A673 (cell line): ENCODE measurements at regions not wholly inside any gene's neighbourhood (a gene's known extent, or its start where the extent isn't known, plus 50 kb on each side); places are given as distances from the start of the nearest gene placed in this dataset.

Experiments
- BruUV-seq: library from RNA; stranded (reverse); fragments of 400-500 nt; replicated peaks from 2 replicates; lab custom pipeline; 2021; lab: Mats Ljungman, UMichigan
- CTCF ChIA-PET: fragments of 300-600 bp; sonication (Branson Sonifier 250); formaldehyde crosslinking; loops from one replicate; lab custom pipeline; 2022; ENCODE audit warnings: antibody characterized with exemption; lab: Charles Lee
- POLR2A ChIA-PET: fragments of 300-600 bp; sonication (Branson Sonifier 250); formaldehyde crosslinking; loops from one replicate; lab custom pipeline; 2022; ENCODE audit warnings: antibody characterized with exemption; ENCODE audit not compliant: low non-redundant PET; lab: Charles Lee
- DNase-seq: peaks from one replicate; pipeline ENCODE4 v3.0.0-alpha.2; 2015; ENCODE audit warnings: low spot score
- H3K27ac ChIP-seq: fragments of 200-600 bp; sonication (generic); 2 replicates; pipeline ENCODE4 v1.5.1; 2016; ENCODE audit warnings: mixed run types, low read depth, mild to moderate bottlenecking, mixed read lengths, antibody characterized with exemption, low read length; ENCODE audit not compliant: poor library complexity, severe bottlenecking
- H3K27me3 ChIP-seq: fragments of 200-600 bp; sonication (generic); replicated peaks from 2 replicates; pipeline ENCODE4 v1.6.1; 2017; ENCODE audit warnings: mixed run types, low read depth, mild to moderate bottlenecking, mixed read lengths, antibody characterized with exemption, low read length; ENCODE audit not compliant: insufficient read depth, poor library complexity
- H3K36me3 ChIP-seq: fragments of 200-600 bp; sonication (generic); 2 replicates; pipeline ENCODE4 v1.6.1; 2016; ENCODE audit warnings: mixed run types, mild to moderate bottlenecking, mixed read lengths, antibody characterized with exemption, low read length; ENCODE audit not compliant: insufficient read depth, poor library complexity, severe bottlenecking
- H3K4me1 ChIP-seq: fragments of 200-600 bp; sonication (generic); 2 replicates; pipeline ENCODE4 v1.6.1; 2017; ENCODE audit warnings: mixed run types, mild to moderate bottlenecking, mixed read lengths, antibody characterized with exemption, low read length; ENCODE audit not compliant: insufficient read depth, poor library complexity, severe bottlenecking
- H3K4me3 ChIP-seq: fragments of 200-600 bp; sonication (generic); 2 replicates; pipeline ENCODE4 v1.5.1; 2016; ENCODE audit warnings: low read depth, mixed run types, mild to moderate bottlenecking, mixed read lengths, low read length; ENCODE audit not compliant: poor library complexity, severe bottlenecking
- H3K9me3 ChIP-seq: fragments of 200-600 bp; sonication (generic); 2 replicates; pipeline ENCODE4 v1.6.1; 2016; ENCODE audit warnings: mixed run types, low read depth, mild to moderate bottlenecking, mixed read lengths, antibody characterized with exemption, low read length; ENCODE audit not compliant: poor library complexity, severe bottlenecking
- EZH2 ChIP-seq: fragments of 200-600 bp; sonication (generic); IDR thresholded peaks from 2 replicates; pipeline ENCODE4 v1.6.1; 2017; ENCODE audit warnings: borderline replicate concordance, low read depth, mild to moderate bottlenecking, mixed read lengths, antibody characterized with exemption, low read length; ENCODE audit not compliant: poor library complexity, severe bottlenecking
- intact Hi-C: fragments of 100-400 bp; cut with micrococcal nuclease; formaldehyde crosslinking; loops from one replicate; pipeline ENCODE4 v1.10.0; 2022; ENCODE audit not compliant: unreplicated experiment
- TF ChIP-seq, protein P1 (sequence below): fragments of 300-800, 200-600 bp; sonication (generic); conservative IDR thresholded peaks from 2 replicates; pipeline ENCODE4 v1.5.1; 2017; ENCODE audit warnings: low read depth, mild to moderate bottlenecking, antibody characterized with exemption, low read length, moderate library complexity, mixed read lengths

DNA sequence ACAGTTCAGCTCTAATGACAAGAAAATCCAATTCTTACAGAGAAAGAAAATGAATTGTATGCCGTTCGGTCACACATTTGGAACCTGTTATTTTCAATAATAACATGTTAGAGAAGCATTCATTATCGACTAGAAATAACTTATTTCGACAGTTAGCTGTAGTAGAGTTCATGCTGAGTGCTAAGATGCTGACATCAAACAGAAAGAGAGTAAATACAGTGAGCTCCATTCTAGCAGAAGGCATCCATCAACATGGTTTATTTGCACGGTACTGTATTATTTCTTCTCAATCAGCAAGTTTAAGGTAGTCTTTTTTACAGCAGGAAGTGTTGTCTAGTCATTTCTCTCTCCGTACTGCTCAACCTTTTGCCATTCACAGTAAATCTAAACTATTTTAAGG lies 732.1 kb downstream of the STIM2 start:
- TF ChIP-seq, protein P1, sequence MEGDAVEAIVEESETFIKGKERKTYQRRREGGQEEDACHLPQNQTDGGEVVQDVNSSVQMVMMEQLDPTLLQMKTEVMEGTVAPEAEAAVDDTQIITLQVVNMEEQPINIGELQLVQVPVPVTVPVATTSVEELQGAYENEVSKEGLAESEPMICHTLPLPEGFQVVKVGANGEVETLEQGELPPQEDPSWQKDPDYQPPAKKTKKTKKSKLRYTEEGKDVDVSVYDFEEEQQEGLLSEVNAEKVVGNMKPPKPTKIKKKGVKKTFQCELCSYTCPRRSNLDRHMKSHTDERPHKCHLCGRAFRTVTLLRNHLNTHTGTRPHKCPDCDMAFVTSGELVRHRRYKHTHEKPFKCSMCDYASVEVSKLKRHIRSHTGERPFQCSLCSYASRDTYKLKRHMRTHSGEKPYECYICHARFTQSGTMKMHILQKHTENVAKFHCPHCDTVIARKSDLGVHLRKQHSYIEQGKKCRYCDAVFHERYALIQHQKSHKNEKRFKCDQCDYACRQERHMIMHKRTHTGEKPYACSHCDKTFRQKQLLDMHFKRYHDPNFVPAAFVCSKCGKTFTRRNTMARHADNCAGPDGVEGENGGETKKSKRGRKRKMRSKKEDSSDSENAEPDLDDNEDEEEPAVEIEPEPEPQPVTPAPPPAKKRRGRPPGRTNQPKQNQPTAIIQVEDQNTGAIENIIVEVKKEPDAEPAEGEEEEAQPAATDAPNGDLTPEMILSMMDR: no peak
- TF ChIP-seq EZH2: no peak
- BruUV-seq: no TSS peak
- H3K4me1 ChIP-seq: peaks cover 9% of the 10 kb centered on the region
- H3K27ac ChIP-seq: no peak overlapping the region
- H3K36me3 ChIP-seq: no peaks in the 10 kb centered on the region
- POLR2A ChIA-PET: no interaction called here
- H3K27me3 ChIP-seq: no peaks in the 10 kb centered on the region
- no peak overlapping the region for H3K4me3 ChIP-seq
- CTCF ChIA-PET: no interaction called here
- intact Hi-C loops: no loop called here
- no peaks in the 10 kb centered on the region for H3K9me3 ChIP-seq
- no peak for DNase-seq

DNA sequence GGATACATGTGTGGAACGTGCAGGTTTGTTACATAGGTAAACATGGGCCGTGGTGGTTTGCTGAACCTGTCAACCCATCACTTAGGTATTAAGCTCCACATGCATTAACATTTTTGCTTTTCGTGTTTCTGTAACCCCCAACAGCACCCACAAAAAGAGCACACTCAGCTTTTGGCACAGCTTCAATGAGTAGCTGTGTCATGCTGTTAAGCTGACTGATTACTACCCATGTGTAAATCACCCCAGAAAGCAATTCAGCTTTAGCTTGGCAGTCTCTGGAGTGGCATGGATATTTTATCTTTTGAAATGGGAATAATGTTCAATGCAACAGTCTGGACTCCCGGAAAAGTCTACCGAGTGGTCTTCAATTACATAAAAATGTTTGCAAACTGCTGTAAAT lies 734.3 kb downstream of the STIM2 start:
- CTCF ChIA-PET: no interaction called here
- H3K9me3 ChIP-seq: no peaks in the 10 kb centered on the region
- H3K4me1 ChIP-seq: peaks cover 9% of the 10 kb centered on the region
- no peaks in the 10 kb centered on the region for H3K27me3 ChIP-seq
- H3K36me3 ChIP-seq: no peaks in the 10 kb centered on the region
- peak; percentile 39 for DNase-seq
- no peak overlapping the region for H3K4me3 ChIP-seq
- POLR2A ChIA-PET: no interaction called here
- H3K27ac ChIP-seq: no peak overlapping the region
- intact Hi-C loops: no loop called here
- TF ChIP-seq, protein P1: no peak
- no peak for TF ChIP-seq EZH2
- no TSS peak for BruUV-seq

DNA sequence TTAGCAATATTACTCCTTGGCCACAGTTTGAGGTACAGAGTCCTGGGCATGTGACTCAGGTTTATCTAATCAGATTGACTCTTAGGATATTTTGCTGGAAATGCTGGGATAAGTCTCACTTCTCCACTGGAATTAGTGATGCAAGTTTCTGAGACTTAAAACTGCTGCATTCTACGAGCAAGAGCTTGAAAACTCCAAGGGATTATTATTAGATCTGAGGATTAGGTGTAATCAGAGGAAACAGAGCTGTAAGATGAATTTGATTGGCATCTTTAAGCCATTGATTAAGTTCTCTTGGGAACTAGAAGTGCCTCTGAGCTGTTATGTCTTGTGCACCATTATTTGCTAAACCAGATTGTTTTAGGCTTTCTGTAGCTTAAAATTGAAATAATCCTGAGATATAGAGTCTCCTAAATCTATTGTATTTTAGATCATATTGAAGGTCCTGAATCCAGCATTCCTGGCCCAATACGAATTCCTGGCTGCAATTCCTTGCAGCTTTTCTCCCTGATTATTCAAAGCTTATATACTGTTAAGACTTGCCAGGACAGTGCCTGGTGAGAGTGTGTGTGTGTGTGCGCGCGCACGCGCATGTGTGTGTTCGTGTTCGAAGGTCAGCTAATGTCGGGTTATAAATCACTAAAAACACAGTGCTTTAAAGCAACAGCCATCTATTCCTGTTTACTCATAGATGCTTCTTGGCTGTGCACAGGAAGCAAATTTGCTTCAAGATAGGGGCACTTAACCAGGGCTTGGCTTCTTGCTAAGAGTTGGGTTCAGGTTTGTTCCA lies 735.1 kb downstream of the STIM2 start:
- Histone ChIP-seq H3K4me1 (peaks cover 9% of the 10 kb centered on the region), H3K27me3 (no peaks in the 10 kb centered on the region), H3K4me3 (no peak overlapping the region), H3K36me3 (no peaks in the 10 kb centered on the region), H3K27ac (no peak overlapping the region), H3K9me3 (no peaks in the 10 kb centered on the region)
- ChIA-PET POLR2A (interaction anchor here (0.5 kb wide), 1 partner anchor 35 kb away, joined by 4 read pairs; no protein-coding TSS in a partner anchor), CTCF (no interaction called here)
- intact Hi-C loops: no loop called here
- no peak for DNase-seq
- BruUV-seq: no TSS peak
- TF ChIP-seq, protein P1: no peak
- no peak for TF ChIP-seq EZH2
